Fibroblast of skin of right quadriceps (primary cell): ENCODE measurements at regions not wholly inside any gene's neighbourhood (a gene's known extent, or its start where the extent isn't known, plus 50 kb on each side); places are given as distances from the start of the nearest gene placed in this dataset.

ENCODE experiments used
- DNase-seq: peaks from one replicate; pipeline ENCODE4 v3.0.0-alpha.2; 2013

GRCh38 chr4:111814961-111815360, 330.3 kb upstream of the FAM241A start:
- no peak for DNase-seq

DNA sequence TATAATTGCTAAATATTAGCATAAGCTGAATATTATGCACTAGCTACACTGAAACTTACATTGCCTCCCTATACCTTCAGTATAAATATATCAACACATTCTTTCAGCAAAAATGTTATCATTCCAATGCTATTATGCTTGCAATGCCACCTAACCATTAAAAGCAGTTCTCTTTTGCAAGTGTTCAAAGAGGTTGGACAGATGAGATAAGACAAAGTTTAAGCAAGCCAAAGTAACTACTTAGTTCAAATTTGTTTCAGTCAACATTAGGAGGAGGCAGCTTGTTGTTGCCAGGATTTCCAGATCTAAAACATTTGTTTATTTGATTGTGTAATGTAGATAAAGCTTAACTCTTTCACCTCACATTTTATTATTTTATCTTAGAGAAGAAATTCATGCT, 323.9 kb upstream of the FAM241A start:
- no peak for DNase-seq

- no peak for DNase-seq
These were observed 308.7 kb upstream of the FAM241A start for GRCh38 chr4:111836601-111837000.

DNA sequence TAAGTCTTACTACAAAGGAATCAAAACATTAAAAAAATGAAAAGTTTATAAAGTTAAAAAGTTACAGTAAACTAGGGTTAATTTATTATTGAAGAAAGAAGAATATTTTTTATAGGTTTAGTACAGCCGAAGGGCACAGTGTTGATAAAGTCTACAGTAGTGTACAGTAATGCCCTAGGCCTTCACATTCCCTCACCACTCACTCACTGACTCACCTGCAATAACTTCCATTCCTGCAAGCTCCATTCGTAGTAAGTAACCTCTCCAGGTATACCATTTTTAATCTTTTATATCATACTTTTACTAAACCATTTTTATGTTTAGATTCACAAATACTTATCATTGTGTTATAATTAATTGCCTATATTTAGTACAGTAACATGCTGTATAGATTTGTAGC, 307.5 kb upstream of the FAM241A start:
- no peak for DNase-seq

GRCh38 chr4:111838406-111838930, 306.8 kb upstream of the FAM241A start:
- no peak for DNase-seq

- DNase-seq = no peak
These were observed 306.1 kb upstream of the FAM241A start for GRCh38 chr4:111839141-111839540.

DNA sequence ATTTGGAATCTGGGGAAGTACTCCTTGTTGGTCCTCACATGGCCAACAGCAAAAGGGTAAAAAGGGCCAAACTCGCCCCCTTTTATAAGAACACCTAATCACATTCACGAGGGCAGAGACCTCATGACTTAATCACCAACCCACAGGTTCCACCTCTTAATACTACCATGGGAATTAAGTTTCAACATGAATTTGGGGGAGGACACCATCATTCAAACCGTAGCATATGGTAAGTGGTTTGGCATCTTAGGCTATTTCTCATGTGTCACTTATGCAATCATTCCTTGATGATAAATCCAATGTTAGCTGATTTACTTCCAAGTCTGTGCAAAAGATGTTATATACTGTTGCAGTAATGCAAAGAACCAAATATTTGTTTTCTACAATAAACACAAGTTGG, 302.9 kb upstream of the FAM241A start:
- DNase-seq = peak; percentile 29

- DNase-seq = no peak
These were observed 297.8 kb upstream of the FAM241A start for GRCh38 chr4:111847296-111848008.

DNA sequence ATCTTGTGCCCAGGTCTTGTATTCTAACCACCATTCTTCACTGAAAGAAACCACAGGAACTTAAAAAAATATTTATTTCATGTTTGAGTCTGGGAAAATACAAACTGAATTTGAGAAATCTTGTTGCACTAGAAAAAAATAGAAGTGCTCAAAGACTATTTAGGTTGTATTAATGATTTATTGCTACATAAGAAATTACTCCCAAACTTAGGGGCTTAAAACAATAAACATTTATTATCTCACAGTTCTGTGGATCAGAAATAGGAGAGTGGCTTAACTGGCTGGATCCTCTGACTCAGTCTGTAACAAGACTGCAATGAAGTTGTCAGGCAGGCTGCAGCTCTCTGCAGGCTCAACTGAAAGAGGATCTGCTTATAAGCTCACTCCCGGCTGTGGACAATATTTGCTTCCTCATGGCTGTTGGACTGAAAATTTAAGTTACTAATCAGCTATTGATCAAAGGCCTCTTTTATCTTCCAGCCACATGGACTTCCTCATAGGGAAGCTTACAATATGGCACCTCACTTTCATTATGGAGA, 295.4 kb upstream of the FAM241A start:
- DNase-seq = peak; percentile 69

DNA sequence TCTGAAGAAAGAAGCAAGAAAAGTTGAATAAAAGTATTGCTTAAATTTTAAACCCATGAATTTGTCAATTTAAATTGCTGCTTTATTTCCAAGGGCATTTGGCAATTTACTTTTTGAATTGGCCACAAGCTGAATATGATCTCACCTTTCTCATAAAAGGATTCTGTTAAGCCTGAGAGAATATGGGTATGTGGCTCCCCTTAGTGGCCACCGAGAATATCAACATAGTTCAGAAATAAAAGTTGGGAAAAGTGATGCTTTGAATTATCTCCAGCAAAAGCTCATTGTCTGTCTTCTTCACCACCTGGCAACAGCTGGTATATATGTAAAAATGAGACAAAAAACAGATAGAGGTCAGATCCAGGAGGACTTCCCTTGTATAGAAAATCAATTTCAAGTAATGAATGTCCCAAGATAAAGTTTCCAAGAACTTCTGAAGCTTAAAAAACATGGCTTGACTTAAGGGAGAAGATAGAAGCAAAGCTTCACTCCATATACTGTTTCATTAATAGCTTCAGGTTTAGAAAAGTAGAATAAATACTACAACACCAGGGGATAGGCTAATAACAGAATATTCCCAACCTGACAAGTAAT, 290.7 kb upstream of the FAM241A start:
- peak; percentile 57 for DNase-seq

DNA sequence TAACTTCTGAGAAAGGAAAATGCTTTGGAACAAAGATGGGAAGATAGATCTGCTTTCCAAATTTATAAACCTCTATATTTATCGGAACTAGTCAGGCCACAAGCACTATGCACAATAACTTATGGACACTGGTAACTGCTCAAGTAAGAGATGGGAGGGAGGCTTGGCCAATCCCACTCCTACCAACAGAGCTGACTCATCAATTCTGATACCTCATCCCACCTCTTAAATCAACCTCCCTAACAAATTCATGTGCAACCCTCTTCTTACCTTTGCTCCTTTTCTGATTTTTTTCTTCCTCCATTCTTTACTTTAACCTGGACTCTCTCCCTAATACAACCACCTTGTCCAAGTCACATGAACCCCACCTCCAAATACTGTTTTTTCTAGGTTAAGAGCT, 289.9 kb upstream of the FAM241A start:
- DNase-seq = no peak

DNA sequence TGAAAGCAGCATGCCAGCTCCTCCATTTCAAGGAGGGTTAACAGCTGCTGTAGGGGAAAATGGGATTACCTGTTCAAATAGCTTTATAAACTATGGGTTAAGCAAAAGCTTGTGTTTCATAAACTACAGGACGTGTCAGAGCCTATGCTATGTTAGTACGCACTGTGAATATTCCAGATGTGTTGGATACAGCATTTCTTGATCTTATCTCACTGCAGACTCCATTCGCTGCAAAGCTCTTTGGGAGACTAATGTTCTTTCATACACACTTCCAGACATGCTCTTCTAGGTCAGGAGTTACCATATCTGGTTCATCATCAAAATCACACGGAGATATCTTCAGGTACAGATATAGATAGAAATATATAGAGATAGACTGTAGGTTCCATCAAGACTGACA, 281.2 kb upstream of the FAM241A start:
- no peak for DNase-seq

- DNase-seq = no peak
These were observed 275.9 kb upstream of the FAM241A start for GRCh38 chr4:111869339-111869738.

GRCh38 chr4:111871802-111872201, 273.5 kb upstream of the FAM241A start:
- DNase-seq = no peak

DNA sequence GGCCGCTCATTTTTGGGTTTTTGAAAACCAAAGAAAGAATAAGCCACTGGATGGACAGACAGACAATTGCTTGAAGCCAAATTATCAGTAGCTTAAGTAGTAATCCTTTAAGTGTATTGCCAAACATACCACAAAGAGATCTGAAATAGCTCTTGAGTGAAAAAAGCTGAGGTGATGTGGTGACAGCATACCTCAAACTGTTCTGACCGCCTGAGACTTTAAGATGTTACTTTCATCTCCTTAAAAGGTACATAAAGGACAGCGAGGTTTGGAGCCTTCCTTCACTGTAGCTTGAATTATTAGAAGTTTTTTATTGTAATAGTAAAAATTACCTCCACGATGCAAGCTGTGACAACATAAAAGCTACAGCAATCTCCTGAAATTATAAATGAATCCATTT, 271.5 kb upstream of the FAM241A start:
- DNase-seq = no peak

DNA sequence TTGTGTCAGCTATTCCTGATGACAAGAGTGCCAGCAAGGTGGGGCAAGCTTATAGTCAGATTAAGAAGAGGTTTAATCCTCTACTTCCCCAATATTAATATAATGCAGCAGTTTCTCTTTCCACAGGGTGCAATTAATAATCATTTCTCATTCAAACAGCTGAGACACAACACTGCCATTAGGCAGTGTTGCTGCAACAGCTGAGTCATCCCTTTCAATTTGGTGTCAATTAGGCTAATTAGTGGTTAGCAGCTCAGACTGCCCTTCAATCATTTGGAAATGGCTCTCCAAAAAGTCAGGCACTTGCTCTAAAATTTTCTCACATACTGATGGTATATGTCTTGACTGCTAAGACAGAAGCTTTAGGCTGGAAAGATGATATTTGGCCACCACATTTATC, 265.7 kb upstream of the FAM241A start:
- no peak for DNase-seq

- DNase-seq = no peak
These were observed 265.1 kb upstream of the FAM241A start for GRCh38 chr4:111880116-111880515.

DNA sequence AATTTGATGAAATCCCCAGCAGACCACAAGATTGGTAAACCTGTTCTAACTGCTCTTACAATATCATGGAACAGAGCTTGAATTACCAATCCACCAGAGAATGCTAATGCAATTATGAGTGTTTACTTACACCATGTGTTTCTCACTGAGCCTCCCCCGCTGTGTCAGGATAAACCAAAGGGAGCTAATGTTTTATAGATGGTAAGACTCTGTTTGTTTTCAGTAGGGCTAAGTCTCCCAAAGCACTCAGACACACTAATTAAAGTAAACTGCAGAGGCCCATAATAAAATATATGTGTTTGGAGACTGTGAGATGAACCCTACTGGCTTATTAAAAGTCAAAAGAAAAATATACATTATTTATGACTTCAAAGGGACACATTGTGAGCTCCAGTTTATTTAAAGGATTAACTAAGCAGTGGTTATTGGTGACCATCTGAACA, 261.7 kb upstream of the FAM241A start:
- peak; percentile 48 for DNase-seq

DNA sequence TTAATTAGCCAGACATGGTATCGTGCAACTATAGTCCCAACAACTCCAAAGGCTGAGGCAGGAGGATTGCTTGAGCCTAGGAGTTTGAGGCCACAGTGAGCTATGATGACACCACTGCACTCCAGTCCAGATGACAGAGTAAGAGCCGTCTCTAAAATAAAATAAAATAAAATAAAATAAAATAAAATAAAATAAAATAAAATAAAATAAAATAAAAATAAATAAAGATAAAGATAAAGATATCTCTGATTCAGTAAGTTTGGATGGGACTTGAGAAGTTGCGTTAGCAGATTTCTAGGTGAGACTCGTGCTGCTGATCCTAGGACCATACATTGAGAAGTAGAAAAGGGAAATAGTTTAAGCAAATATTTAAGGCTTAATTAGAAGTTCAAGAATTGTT, 254.8 kb upstream of the FAM241A start:
- no peak for DNase-seq

- DNase-seq = no peak
These were observed 239.7 kb upstream of the FAM241A start for GRCh38 chr4:111905511-111905910.

GRCh38 chr4:111919639-111920038, 225.6 kb upstream of the FAM241A start:
- no peak for DNase-seq

GRCh38 chr4:111921714-111922113, 223.5 kb upstream of the FAM241A start:
- no peak for DNase-seq

- peak; percentile 90 for DNase-seq
These were observed 221.5 kb upstream of the FAM241A start for GRCh38 chr4:111923786-111924185.

DNA sequence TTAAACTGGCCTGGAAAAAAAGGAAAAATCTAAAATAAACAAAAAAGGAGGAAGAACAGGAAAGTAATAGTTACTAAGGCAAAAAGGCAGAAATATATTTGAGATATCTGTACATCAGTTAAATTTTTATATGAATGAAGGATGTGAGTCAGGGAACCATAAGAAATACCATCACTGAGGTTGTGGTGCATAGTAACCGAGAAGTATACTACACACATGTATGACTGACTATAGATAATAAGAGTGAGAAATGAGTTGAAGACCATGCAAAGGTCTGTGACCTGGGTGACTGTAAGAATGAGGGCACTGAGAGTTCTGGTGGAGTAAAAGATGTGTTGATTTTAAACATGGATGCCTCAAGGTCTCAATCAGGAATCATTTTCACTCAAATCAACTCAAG, 220.6 kb upstream of the FAM241A start:
- peak; percentile 33 for DNase-seq
